CD1c-positive myeloid dendritic cell (primary cell): ENCODE measurements at regions not wholly inside any gene's neighbourhood (a gene's known extent, or its start where the extent isn't known, plus 50 kb on each side); places are given as distances from the start of the nearest gene placed in this dataset.

Experiments used
- DNase-seq: peaks from one replicate; pipeline ENCODE4 v3.0.0-alpha.2; 2016; ENCODE audit errors: extremely low spot score

- no peak for DNase-seq
These were observed 377.7 kb downstream of the TDRD15 start for GRCh38 chr2:21501376-21502027.

DNA sequence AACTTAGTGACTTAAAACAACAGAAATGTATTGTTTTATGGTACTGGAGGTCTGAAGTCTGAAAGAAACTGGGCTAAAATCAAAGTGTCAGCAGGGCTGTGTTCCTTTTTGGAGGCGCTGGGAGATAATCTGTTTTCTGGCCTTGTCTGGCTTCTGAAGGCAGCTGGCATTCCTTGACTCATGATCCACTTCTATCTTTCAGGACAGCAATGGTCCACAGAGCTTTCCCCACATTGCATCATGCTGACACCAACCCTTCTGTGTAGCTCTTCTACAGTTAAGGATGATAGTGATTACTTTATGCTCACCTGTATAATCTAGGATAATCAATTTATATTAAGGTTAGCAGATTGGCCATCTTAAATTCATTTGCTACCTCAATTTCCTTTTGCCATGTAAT is 392.1 kb downstream of the TDRD15 start:
- DNase-seq, result no peak

DNA sequence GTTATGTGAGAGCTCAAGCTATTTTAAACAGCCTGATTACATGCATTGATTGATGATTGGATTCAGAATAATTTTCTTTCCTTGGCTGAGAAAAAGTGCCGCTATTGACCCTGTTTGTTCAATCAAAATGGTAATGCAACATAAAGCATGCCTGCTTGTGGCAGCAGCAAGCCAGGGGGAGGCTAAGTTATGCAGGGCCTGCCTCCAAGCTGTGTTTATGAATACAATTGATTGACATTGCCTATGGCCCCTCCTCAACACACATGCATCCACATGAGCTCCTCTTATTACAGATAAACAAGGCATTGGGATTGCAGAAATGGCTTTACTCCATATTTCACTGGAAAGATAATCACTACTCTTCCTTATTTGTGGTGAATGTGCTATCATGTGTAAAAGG is 395.6 kb downstream of the TDRD15 start:
- no peak for DNase-seq

DNA sequence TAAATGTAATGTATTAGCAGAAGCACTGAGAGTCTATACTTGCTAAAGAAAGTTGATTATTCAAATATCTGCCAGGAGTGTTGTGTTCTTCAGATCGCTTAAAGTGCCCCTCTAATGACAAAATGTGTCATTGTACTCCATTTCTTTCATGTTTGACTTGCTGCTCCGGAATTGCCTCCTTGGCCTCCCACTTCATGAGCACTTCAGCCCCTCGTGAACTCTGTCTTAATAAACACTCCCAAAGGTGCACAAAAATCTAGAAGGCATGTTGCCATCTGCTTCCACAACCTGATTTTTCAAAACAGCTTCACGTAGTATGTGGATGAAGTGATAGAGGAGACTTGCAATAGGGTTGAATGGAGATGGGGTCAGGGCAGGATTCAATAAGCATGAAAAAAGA is 396.1 kb downstream of the TDRD15 start:
- DNase-seq, result no peak

GRCh38 chr2:21535826-21536225 is 412.1 kb downstream of the TDRD15 start:
- no peak for DNase-seq

DNA sequence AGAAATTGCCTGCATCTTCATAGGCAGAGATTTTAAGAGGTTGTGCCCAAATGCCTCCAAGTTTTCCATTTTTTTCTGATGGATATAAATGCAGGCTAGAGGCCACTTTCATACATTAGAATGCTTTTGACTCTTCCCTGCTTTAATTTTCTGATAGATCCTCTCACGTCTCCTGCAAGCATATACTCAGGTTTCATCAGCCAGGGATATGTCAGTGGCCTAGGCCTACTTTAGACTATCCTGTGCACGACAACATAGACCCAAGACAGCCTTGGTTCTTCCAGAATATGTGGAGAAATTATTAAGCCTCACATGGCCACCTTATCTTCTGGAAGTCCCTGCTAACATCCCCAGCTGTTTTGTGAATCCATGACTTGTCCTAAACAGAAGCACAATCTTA is 415.9 kb downstream of the TDRD15 start:
- DNase-seq, result no peak

DNA sequence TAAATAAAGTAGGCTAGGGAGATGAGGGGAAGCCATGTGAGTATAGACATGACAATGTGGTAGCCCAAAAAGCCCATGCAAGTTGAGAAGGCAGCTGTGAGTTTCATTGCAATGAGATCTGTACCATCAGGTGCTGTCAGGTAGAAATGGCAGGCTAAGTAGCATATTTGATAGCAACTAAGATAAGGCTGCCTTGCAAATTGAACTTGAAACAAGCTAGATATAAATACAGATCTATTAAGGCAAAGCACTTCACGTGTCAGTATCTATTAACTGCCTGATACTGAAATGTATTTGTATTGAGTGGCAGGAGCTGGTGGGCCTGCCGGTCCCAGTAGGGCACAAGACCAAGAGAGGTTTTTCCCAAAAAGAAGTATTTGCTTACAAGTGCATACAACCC is 419.9 kb downstream of the TDRD15 start:
- DNase-seq, result no peak

DNA sequence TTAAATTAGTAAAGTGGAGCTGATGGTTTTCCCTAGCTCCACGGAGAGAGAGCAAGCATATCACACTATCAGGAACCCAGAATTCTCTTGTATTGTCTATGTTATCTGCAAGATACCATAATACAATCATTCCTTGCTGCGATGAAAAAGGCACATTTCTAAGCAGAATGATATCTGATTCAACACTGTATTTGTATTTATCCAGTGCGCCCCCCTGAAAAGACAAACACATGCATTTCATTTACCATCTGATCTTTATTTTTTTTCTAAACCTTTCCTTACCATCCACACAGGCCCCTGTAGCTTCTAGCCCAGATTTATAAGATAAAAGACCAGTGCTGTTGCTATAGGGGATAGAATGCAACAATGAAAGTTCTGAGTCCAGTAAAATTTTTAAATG is 420.6 kb downstream of the TDRD15 start:
- no peak for DNase-seq

- DNase-seq, result no peak
These were observed 429.2 kb downstream of the TDRD15 start for GRCh38 chr2:21552981-21553380.

- no peak for DNase-seq
These were observed 435.6 kb downstream of the TDRD15 start for GRCh38 chr2:21559351-21559750.

- DNase-seq, result no peak
These were observed 438.2 kb downstream of the TDRD15 start for GRCh38 chr2:21561965-21562364.

DNA sequence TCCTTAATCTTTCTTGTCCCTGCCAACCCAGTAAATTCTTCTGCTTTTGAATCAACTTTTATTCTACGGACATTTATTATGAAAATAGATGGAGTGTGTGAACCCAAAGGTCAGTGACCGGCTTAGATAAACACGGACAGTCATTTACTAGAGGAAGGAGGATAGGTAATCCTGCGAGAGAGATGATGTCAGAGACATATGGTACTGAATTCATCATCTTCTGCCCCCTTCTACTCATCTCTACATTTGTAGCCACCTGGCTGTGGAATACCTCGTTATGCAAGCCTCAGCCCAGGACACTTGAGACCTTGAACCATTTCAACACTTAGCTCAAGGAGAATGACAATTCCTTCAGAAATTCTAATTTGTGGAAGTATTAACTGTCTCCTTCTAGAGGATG is 443.6 kb downstream of the TDRD15 start:
- DNase-seq, result no peak

DNA sequence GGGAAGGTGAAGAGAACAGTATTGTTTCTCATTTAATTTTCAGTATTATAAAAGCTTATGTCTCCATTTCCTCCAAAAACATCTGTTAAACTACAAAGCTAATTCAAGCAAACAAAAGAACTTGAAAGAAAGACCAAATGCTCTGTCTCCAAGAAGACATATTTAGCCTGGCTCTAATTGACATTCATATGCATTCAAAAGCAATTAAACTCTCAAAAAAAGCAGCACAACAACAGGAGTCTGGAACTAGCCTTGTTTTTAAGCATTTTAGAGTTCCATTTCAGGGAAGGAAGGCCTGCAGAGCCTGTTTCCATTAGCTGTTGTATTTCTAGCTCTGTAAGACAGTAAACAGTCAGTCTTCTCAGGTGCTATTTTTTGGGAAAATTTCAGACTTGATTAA is 447.9 kb downstream of the TDRD15 start:
- DNase-seq, result no peak

DNA sequence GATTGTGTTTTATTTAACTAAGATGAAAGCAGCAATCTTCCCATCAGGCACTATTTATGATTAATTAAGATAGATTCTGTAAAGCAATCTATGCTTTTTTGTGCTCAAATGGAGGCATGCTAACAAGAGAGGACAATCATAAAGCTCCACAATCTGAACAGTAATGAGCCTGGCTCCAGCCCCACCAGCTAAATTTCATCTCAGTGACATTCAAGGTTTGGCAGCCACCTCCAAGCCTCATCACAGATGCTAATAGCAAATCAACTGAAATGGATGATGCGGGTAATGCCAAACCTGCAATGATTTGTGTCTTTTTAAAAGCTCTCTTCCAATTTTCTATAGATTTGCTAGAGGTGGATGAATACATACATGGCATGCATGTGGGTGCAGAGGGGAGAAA is 456.6 kb downstream of the TDRD15 start:
- DNase-seq, result no peak

GRCh38 chr2:21585881-21586280 is 462.1 kb downstream of the TDRD15 start:
- DNase-seq, result no peak

DNA sequence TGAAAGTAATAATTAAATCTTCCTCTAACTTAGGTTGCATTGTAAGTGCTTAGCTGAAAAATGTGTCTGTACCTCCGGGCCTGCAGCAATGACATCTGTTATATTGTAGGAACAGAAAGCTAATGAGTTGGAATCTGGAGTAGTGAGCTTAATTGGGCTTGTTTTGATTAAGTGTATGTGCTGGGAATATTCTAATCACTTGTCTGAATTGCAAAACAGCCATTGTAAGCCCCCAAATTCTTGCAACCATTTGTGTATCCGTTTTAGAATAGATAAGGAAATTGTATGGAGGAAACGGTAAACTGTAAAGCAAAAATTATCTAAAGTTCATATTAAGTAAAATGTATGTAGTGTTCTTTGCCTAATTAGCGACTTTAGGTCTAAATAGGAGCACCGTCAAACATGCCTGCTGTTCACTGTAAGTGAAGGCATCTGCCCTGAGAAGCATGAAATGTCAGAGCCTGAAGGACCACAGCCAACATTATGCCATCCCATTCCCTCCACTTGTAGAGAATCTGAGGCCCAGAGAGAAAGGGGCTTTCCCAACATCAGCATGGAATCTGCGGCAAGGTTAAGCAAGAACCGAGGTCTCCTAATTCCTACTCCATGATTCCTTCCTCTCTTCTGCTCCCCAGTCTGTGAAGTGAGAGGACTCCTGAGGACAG is 466.4 kb downstream of the TDRD15 start:
- no peak for DNase-seq

DNA sequence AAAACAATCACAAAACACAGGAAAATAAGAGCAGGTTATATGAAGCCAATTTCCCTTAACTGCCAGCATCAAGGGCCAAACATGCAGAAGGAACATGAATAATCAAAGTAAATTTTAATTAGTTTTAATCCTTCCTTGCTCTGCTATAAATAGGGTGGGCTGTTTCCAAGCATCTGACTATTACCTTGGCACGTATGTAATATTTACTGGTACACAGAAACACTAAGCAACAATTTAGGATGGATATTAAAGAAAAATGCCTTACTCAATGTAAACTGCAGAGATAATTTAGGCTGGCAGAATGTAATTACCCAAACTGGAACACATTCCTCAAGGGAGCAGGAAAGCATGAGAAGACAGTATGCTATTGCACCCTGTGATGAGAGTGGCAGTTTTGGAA is 468.2 kb downstream of the TDRD15 start:
- DNase-seq, result no peak

DNA sequence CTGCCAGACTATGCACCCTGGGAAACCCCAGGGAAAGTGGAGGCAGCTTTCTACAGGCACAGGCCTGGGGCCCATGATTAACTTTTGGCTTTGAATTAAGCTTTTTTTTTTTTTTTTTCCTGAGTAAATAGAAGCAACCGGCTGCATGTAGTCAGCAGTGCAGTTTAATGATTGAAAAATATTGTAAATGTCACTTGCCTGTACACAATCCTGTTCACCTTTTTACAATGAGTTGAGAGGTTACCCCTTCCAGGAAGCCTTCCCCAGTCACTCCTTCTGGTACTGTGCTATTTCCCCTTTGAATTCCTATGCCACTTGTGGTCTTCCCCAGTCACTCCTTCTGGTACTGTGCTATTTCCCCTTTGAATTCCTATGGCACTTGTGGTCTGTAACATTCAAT is 475.6 kb downstream of the TDRD15 start:
- no peak for DNase-seq

DNA sequence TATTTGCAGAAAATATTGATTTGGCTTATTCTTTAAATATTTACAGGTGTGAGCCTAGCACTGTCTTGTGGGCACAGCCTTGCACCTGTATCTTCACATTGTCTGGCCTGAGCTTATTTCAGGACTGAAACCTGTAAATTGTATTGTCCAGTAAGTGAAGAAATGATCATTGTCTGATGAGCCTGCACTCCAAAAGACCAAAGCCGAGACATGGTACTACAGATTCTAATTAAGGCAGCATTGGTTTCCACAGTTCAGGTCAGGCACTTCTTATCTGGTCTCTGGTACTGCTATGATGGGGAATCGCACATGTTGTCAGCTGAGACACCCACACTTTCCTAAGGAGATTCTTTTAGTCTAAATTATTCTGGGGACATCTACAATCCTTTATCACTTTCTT is 479.0 kb downstream of the TDRD15 start:
- no peak for DNase-seq

DNA sequence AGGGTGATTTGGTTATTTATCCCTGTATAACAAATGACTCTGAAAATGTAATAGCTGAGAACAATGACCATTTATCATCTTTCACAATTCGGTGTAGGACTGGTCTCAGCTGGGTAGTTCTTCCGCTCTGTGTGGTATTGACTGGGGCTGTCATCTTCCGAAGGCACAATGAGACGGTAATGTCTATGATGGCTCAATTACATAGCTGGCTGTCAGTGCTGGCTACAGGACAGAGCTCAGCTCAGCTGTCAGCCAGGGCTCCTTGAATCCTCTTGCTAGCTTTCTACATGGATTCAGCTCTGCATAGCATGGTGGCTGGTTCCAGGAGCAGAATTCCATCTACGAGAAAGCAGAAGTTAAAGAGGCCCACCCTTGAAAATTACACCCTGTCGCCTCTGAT is 483.8 kb downstream of the TDRD15 start:
- DNase-seq, result no peak

- no peak for DNase-seq
These were observed 486.5 kb downstream of the TDRD15 start for GRCh38 chr2:21610304-21610703.

DNA sequence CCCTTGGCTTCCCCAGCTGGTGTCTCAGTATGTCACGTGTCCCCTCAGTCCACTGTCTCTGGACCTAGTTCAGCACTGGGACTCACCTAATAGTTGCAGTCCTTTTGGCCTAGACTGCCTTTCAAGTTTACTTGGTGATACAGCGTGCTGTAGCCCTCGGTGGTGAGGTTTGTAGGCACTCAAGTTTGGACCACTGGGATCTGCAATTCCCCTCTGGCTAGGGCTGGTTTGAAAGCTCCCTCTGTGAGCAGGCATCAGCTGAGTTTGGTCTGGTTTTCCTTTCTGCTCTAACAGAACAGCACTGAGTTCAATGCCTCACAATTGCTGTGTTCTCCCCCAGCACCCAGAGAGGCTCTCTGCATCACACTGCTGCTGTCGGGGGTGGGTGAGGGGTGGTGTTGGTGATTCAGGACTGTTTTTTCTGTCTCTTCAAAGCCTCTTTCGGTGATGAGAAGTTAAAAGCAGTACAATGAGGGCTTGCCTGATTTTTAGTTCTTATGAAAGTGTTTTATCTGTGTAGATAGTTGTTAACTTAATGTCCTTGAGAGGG is 494.2 kb downstream of the TDRD15 start:
- DNase-seq, result no peak

- DNase-seq, result no peak
These were observed 497.0 kb downstream of the TDRD15 start for GRCh38 chr2:21620771-21621170.

DNA sequence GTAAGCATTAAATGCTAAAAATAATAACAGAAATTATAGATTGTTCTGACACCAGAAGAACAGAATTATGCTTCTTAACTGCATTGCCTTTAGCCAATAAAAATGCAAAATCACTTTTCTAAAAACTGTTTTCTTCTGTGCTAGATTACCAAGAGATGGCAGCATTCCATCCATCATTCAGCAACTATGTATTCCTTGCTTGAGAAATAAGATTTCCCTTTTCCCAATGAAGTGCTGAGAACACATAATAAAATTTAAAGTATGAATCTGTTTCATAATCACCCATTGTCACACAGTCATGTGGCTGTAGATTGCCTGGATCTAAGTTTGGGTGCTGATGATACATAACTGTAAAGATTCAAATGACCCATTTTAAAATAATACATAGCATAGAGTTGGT is 504.2 kb downstream of the TDRD15 start:
- no peak for DNase-seq
